ENCODE measurements at regions not wholly inside any gene's neighbourhood (a gene's known extent, or its start where the extent isn't known, plus 50 kb on each side); places are given as distances from the start of the nearest gene placed in this dataset.

- CTCF ChIA-PET, result interaction anchor here (1.2 kb wide), 1 partner anchor 106 kb away, joined by 4 read pairs; no protein-coding TSS in a partner anchor
Measured at GRCh38 chr7:73974101-73974947, 53.6 kb upstream of the ELN start.

GRCh38 chr7:73974948-73975926 lies 52.7 kb upstream of the ELN start:
- CTCF ChIA-PET, result interaction anchor here (0.9 to 1.8 kb wide), 10 partner anchors 8 to 107 kb away, joined by 3 to 8 read pairs (median 3); no protein-coding TSS in a partner anchor
- WGBS (ENCODE audit: insufficient coverage), result 97% methylated on average over 29 of the region's 30 CpGs
- H3K9me3 ChIP-seq (ENCODE audit: control extremely low read depth in 1 of 5, control insufficient read depth in 4 of 5, insufficient read depth in 2 of 5, low read depth in 1 of 5, low read length in 4 of 5), result no peaks in the 10 kb centered on the region
- no peaks in the 10 kb centered on the region for H3K36me3 ChIP-seq (ENCODE audit: control insufficient read depth in 4 of 4, insufficient read depth in 4 of 4, low read length in 3 of 4)
- DNase-seq, result no peak
- H3K4me1 ChIP-seq (ENCODE audit: control extremely low read depth in 1 of 4, control insufficient read depth in 4 of 4, insufficient read depth in 4 of 4, low read length in 3 of 4), result peaks cover 0 to 23% (median 20%) of the 10 kb centered on the region in 4 experiments
- H3K27me3 ChIP-seq (replicated peaks in 2 of 5; ENCODE audit: control insufficient read depth in 4 of 5, insufficient read depth in 5 of 5, low read length in 4 of 5), result no peaks in the 10 kb centered on the region
- POLR2A ChIA-PET, result interaction anchor here (0.8 kb wide), 1 partner anchor 89 kb away, joined by 4 read pairs; no protein-coding TSS in a partner anchor
- H3K4me3 ChIP-seq (ENCODE audit: control insufficient read depth in 1 of 7, extremely low read depth in 1 of 7, insufficient read depth in 4 of 7, low read depth in 2 of 7, low read length in 6 of 7), result no peak overlapping the region
- no peak overlapping the region for H3K27ac ChIP-seq (ENCODE audit: insufficient read depth in 1 of 2, low read depth in 1 of 2, low read length in 2 of 2, poor library complexity in 1 of 2, severe bottlenecking in 2 of 2)

More at GRCh38 chr7:73974101-73974947, 53.6 kb upstream of the ELN start:
- WGBS (ENCODE audit: insufficient coverage), result 96% methylated on average over 20 of the region's 23 CpGs
- no peaks in the 10 kb centered on the region for H3K36me3 ChIP-seq (ENCODE audit: control insufficient read depth in 4 of 4, insufficient read depth in 4 of 4, low read length in 3 of 4)
- no peaks in the 10 kb centered on the region for H3K27me3 ChIP-seq (replicated peaks in 2 of 5; ENCODE audit: control insufficient read depth in 4 of 5, insufficient read depth in 5 of 5, low read length in 4 of 5)
- no peak overlapping the region for H3K4me3 ChIP-seq (ENCODE audit: control insufficient read depth in 1 of 7, extremely low read depth in 1 of 7, insufficient read depth in 4 of 7, low read depth in 2 of 7, low read length in 6 of 7)
- H3K4me1 ChIP-seq (ENCODE audit: control extremely low read depth in 1 of 4, control insufficient read depth in 4 of 4, insufficient read depth in 4 of 4, low read length in 3 of 4), result peaks cover 0 to 15% (median 11%) of the 10 kb centered on the region in 4 experiments
- POLR2A ChIA-PET, result interaction anchor here (0.8 kb wide), 1 partner anchor 88 kb away, joined by 4 read pairs; no protein-coding TSS in a partner anchor
- no peaks in the 10 kb centered on the region for H3K9me3 ChIP-seq (ENCODE audit: control extremely low read depth in 1 of 5, control insufficient read depth in 4 of 5, insufficient read depth in 2 of 5, low read depth in 1 of 5, low read length in 4 of 5)
- DNase-seq, result no peak
- H3K27ac ChIP-seq (ENCODE audit: insufficient read depth in 1 of 2, low read depth in 1 of 2, low read length in 2 of 2, poor library complexity in 1 of 2, severe bottlenecking in 2 of 2), result no peak overlapping the region

- 92% methylated on average over 18 of the region's 24 CpGs for WGBS (ENCODE audit: insufficient coverage)
- Histone ChIP-seq H3K4me1 (ENCODE audit: control extremely low read depth in 1 of 4, control insufficient read depth in 4 of 4, insufficient read depth in 4 of 4, low read length in 3 of 4) (peaks cover 0 to 24% (median 20%) of the 10 kb centered on the region in 4 experiments), H3K4me3 (ENCODE audit: control insufficient read depth in 1 of 7, extremely low read depth in 1 of 7, insufficient read depth in 4 of 7, low read depth in 2 of 7, low read length in 6 of 7) (no peak overlapping the region), H3K27me3 (replicated peaks in 2 of 5; ENCODE audit: control insufficient read depth in 4 of 5, insufficient read depth in 5 of 5, low read length in 4 of 5) (no peaks in the 10 kb centered on the region), H3K9me3 (ENCODE audit: control extremely low read depth in 1 of 5, control insufficient read depth in 4 of 5, insufficient read depth in 2 of 5, low read depth in 1 of 5, low read length in 4 of 5) (no peaks in the 10 kb centered on the region), H3K36me3 (ENCODE audit: control insufficient read depth in 4 of 4, insufficient read depth in 4 of 4, low read length in 3 of 4) (no peaks in the 10 kb centered on the region), H3K27ac (ENCODE audit: insufficient read depth in 1 of 2, low read depth in 1 of 2, low read length in 2 of 2, poor library complexity in 1 of 2, severe bottlenecking in 2 of 2) (no peak overlapping the region)
- ChIA-PET POLR2A (no interaction called here), CTCF (interaction anchor here (0.6 to 4.9 kb wide), 5 partner anchors 37 to 113 kb away, joined by 3 to 34 read pairs (median 3); no protein-coding TSS in a partner anchor)
- DNase-seq, result no peak
Measured at GRCh38 chr7:73976761-73977618, 51.0 kb upstream of the ELN start.

GRCh38 chr7:73977619-73978618 lies 50.1 kb upstream of the ELN start:
- POLR2A ChIA-PET, result no interaction called here
- peak in 2 of 3 donors; percentile 49 to 54 for DNase-seq
- Histone ChIP-seq H3K27me3 (replicated peaks in 2 of 5; ENCODE audit: control insufficient read depth in 4 of 5, insufficient read depth in 5 of 5, low read length in 4 of 5) (no peaks in the 10 kb centered on the region), H3K4me3 (ENCODE audit: control insufficient read depth in 1 of 7, extremely low read depth in 1 of 7, insufficient read depth in 4 of 7, low read depth in 2 of 7, low read length in 6 of 7) (no peak overlapping the region), H3K4me1 (ENCODE audit: control extremely low read depth in 1 of 4, control insufficient read depth in 4 of 4, insufficient read depth in 4 of 4, low read length in 3 of 4) (peaks cover 0 to 24% (median 20%) of the 10 kb centered on the region in 4 experiments), H3K27ac (ENCODE audit: insufficient read depth in 1 of 2, low read depth in 1 of 2, low read length in 2 of 2, poor library complexity in 1 of 2, severe bottlenecking in 2 of 2) (no peak overlapping the region), H3K9me3 (ENCODE audit: control extremely low read depth in 1 of 5, control insufficient read depth in 4 of 5, insufficient read depth in 2 of 5, low read depth in 1 of 5, low read length in 4 of 5) (no peaks in the 10 kb centered on the region), H3K36me3 (ENCODE audit: control insufficient read depth in 4 of 4, insufficient read depth in 4 of 4, low read length in 3 of 4) (no peaks in the 10 kb centered on the region)
- WGBS (ENCODE audit: insufficient coverage), result 89% methylated on average over 12 of the region's 23 CpGs
- CTCF ChIA-PET, result interaction anchor here (0.9 to 4.9 kb wide), 25 partner anchors 8 to 123 kb away, joined by 3 to 44 read pairs (median 5); partner anchors contain the start of gene ELN

All from common myeloid progenitor, CD34-positive (primary cell).